GM19238 (cell line): ENCODE measurements at regions not wholly inside any gene's neighbourhood (a gene's known extent, or its start where the extent isn't known, plus 50 kb on each side); places are given as distances from the start of the nearest gene placed in this dataset.
A peak's percentile ranks its signal among the peaks of the same experiment; 100 is the strongest.
"Not testable (repeated sequence)": the region's sequence is repeated elsewhere in the genome, so short reads cannot be mapped to it uniquely, and the experiment has no call there.

Source experiments
- DNase-seq: peaks from one replicate; pipeline ENCODE4 v3.0.0; 2011; ENCODE audit warnings: low spot score; ENCODE audit not compliant: insufficient read length

- no peak for DNase-seq
Measured at GRCh38 chr1:19591482-19592091, 52.5 kb upstream of the NBL1 start.

GRCh38 chr1:19585507-19585906, 58.6 kb upstream of the NBL1 start:
- DNase-seq = no peak

- DNase-seq = peak; percentile 56
Measured at GRCh38 chr1:19582318-19582717, 61.8 kb upstream of the NBL1 start.

GRCh38 chr1:19581381-19581780, 62.7 kb upstream of the NBL1 start:
- DNase-seq = no peak

GRCh38 chr1:19577561-19577960, 66.5 kb upstream of the NBL1 start:
- DNase-seq = no peak

GRCh38 chr1:19577036-19577435, 67.1 kb upstream of the NBL1 start:
- no peak for DNase-seq

GRCh38 chr1:19569786-19570185, 74.3 kb upstream of the NBL1 start:
- no peak for DNase-seq

GRCh38 chr1:19567041-19567440, 77.1 kb upstream of the NBL1 start:
- no peak for DNase-seq

- DNase-seq = no peak
Measured at GRCh38 chr1:19564366-19564765, 79.0 kb upstream of the CAPZB start.

- no peak for DNase-seq
Measured at GRCh38 chr1:19563324-19564097, 78.2 kb upstream of the CAPZB start.

GRCh38 chr1:19562847-19563246, 77.5 kb upstream of the CAPZB start:
- no peak for DNase-seq

GRCh38 chr1:19560480-19560879, 75.1 kb upstream of the CAPZB start:
- DNase-seq = no peak

- DNase-seq = no peak
Measured at GRCh38 chr1:19559641-19560040, 74.3 kb upstream of the CAPZB start.

- DNase-seq = no peak
Measured at GRCh38 chr1:19557609-19558051, 72.3 kb upstream of the CAPZB start.

- no peak for DNase-seq
Measured at GRCh38 chr1:19554090-19554489, 68.8 kb upstream of the CAPZB start.

- no peak for DNase-seq
Measured at GRCh38 chr1:19552291-19553010, 67.1 kb upstream of the CAPZB start.

- DNase-seq = not testable (repeated sequence)
Measured at GRCh38 chr1:19551837-19552236, 66.5 kb upstream of the CAPZB start.

GRCh38 chr1:19550437-19550836, 65.1 kb upstream of the CAPZB start:
- not testable (repeated sequence) for DNase-seq

- DNase-seq = no peak
Measured at GRCh38 chr1:19547814-19548213, 62.5 kb upstream of the CAPZB start.

GRCh38 chr1:19536519-19536918, 51.2 kb upstream of the CAPZB start:
- DNase-seq = no peak

GRCh38 chr1:19535214-19535613, 49.9 kb upstream of the CAPZB start:
- no peak for DNase-seq
